Calu3 (cell line): ENCODE measurements at regions not wholly inside any gene's neighbourhood (a gene's known extent, or its start where the extent isn't known, plus 50 kb on each side); places are given as distances from the start of the nearest gene placed in this dataset.

Source experiments
- BruUV-seq: library from RNA; stranded (reverse); fragments of 400-500 nt; replicated peaks from 2 replicates; lab custom pipeline; 2021; lab: Mats Ljungman, UMichigan
- CTCF ChIA-PET: fragments of 300-600 bp; sonication (Branson Sonifier 250); formaldehyde crosslinking; loops from one replicate; lab custom pipeline; 2022; ENCODE audit warnings: antibody characterized with exemption; lab: Charles Lee
- DNase-seq: peaks from one replicate; pipeline ENCODE4 v3.0.0; 2022
- H3K27ac Mint-ChIP-seq: one replicate; pipeline ENCODE4 v1.8.0; 2022; ENCODE audit warnings: mixed read lengths; ENCODE audit not compliant: unreplicated experiment
- H3K27me3 Mint-ChIP-seq: one replicate; pipeline ENCODE4 v1.8.0; 2022; ENCODE audit warnings: mixed read lengths; ENCODE audit not compliant: unreplicated experiment
- H3K36me3 Mint-ChIP-seq: one replicate; pipeline ENCODE4 v1.8.0; 2022; ENCODE audit warnings: mild to moderate bottlenecking, moderate library complexity, mixed read lengths; ENCODE audit not compliant: insufficient read depth, unreplicated experiment
- H3K4me1 Mint-ChIP-seq: one replicate; pipeline ENCODE4 v1.8.0; 2022; ENCODE audit warnings: mild to moderate bottlenecking, low read depth, mixed read lengths; ENCODE audit not compliant: unreplicated experiment
- H3K4me3 Mint-ChIP-seq: one replicate; pipeline ENCODE4 v1.8.0; 2022; ENCODE audit warnings: mild to moderate bottlenecking, low read depth, moderate library complexity, mixed read lengths; ENCODE audit not compliant: unreplicated experiment
- H3K9me3 Mint-ChIP-seq: one replicate; pipeline ENCODE4 v1.8.0; 2022; ENCODE audit warnings: low read depth, mixed read lengths; ENCODE audit not compliant: unreplicated experiment
- CTCF ChIP-seq: fragments of 200-600 bp; IDR thresholded peaks from one replicate; pipeline ENCODE4 v1.8.0; 2022; ENCODE audit warnings: antibody characterized with exemption; ENCODE audit not compliant: unreplicated experiment
- intact Hi-C: fragments of 100-400 bp; cut with micrococcal nuclease; formaldehyde crosslinking; loops from one replicate; pipeline ENCODE4 v1.10.0; 2022; ENCODE audit not compliant: unreplicated experiment

- H3K36me3 Mint-ChIP-seq: no peaks in the 10 kb centered on the region
- BruUV-seq: no TSS peak
- peaks cover 25% of the 10 kb centered on the region for H3K4me1 Mint-ChIP-seq
- intact Hi-C loops: loop anchor here (2.0 to 5.0 kb wide), 4 partner anchors 78 to 330 kb away; no protein-coding TSS in a partner anchor
- no peak overlapping the region for H3K4me3 Mint-ChIP-seq
- no peak overlapping the region for H3K27ac Mint-ChIP-seq
- H3K27me3 Mint-ChIP-seq: peaks cover 12% of the 10 kb centered on the region
- no peak for DNase-seq
- CTCF ChIA-PET: interaction anchor here (0.6 to 1.0 kb wide), 6 partner anchors 79 to 248 kb away, joined by 3 to 8 read pairs (median 4); no protein-coding TSS in a partner anchor
- no peaks in the 10 kb centered on the region for H3K9me3 Mint-ChIP-seq
- no peak for TF ChIP-seq CTCF
Observed at GRCh38 chr4:26082565-26082964, 168.5 kb downstream of the SMIM20 start.

- peak; percentile 25 for DNase-seq
- Mint-ChIP-seq H3K9me3 (no peaks in the 10 kb centered on the region), H3K27me3 (peaks cover 12% of the 10 kb centered on the region), H3K36me3 (no peaks in the 10 kb centered on the region), H3K4me1 (peaks cover 36% of the 10 kb centered on the region), H3K27ac (no peak overlapping the region), H3K4me3 (no peak overlapping the region)
- no peak for TF ChIP-seq CTCF
- CTCF ChIA-PET: interaction anchor here (1.3 to 1.7 kb wide), 3 partner anchors 96 to 241 kb away, joined by 4 to 7 read pairs (median 6); no protein-coding TSS in a partner anchor
- intact Hi-C loops: loop anchor here (2.0 to 5.0 kb wide), 4 partner anchors 77 to 328 kb away; no protein-coding TSS in a partner anchor
- BruUV-seq: no TSS peak
Observed at GRCh38 chr4:26083987-26084386, 170.0 kb downstream of the SMIM20 start.

GRCh38 chr4:26084414-26084813, 170.4 kb downstream of the SMIM20 start:
- DNase-seq: no peak
- Mint-ChIP-seq H3K9me3 (no peaks in the 10 kb centered on the region), H3K36me3 (no peaks in the 10 kb centered on the region), H3K27ac (no peak overlapping the region), H3K4me1 (peaks cover 36% of the 10 kb centered on the region), H3K27me3 (peaks cover 12% of the 10 kb centered on the region), H3K4me3 (no peak overlapping the region)
- no peak for TF ChIP-seq CTCF
- CTCF ChIA-PET: interaction anchor here (1.3 to 1.7 kb wide), 3 partner anchors 97 to 241 kb away, joined by 4 to 7 read pairs (median 6); no protein-coding TSS in a partner anchor
- intact Hi-C loops: loop anchor here (5.0 kb wide), 2 partner anchors 138 to 328 kb away; no protein-coding TSS in a partner anchor
- no TSS peak for BruUV-seq

GRCh38 chr4:26085551-26085950, 171.5 kb downstream of the SMIM20 start:
- H3K4me1 Mint-ChIP-seq: peaks cover 36% of the 10 kb centered on the region
- no peak for TF ChIP-seq CTCF
- no TSS peak for BruUV-seq
- intact Hi-C loops: no loop called here
- H3K27ac Mint-ChIP-seq: no peak overlapping the region
- peaks cover 6% of the 10 kb centered on the region for H3K27me3 Mint-ChIP-seq
- H3K4me3 Mint-ChIP-seq: no peak overlapping the region
- no peaks in the 10 kb centered on the region for H3K36me3 Mint-ChIP-seq
- H3K9me3 Mint-ChIP-seq: peaks cover 5% of the 10 kb centered on the region
- no peak for DNase-seq
- CTCF ChIA-PET: no interaction called here
